ENCODE measurements at regions not wholly inside any gene's neighbourhood (a gene's known extent, or its start where the extent isn't known, plus 50 kb on each side); places are given as distances from the start of the nearest gene placed in this dataset.

DNA sequence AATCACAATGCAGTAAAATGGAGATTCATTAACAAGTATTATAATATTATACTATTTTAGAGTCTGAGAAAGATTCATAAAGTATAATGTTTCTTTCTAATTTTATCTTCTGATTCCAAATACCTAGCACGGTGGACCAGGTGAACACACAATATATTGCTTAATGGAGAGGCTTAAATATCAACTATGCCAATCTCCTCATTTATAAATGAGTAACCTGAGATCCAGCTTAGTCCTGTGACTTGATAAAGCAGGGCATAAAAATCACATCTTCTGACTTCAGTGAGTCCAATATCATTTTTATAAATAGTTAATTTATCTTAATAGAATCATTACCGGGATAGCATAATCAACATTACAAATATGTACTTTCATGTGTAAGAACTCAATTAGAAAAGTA, 144.4 kb upstream of the GJE1 start:
- Histone ChIP-seq H3K27ac (ENCODE audit: low read depth, low read length) (no peak overlapping the region), H3K9me3 (ENCODE audit: insufficient read depth, low read depth, low read length) (no peaks in the 10 kb centered on the region), H3K4me3 (ENCODE audit: insufficient read depth, low read depth, low read length) (no peak overlapping the region), H3K4me1 (ENCODE audit: insufficient read depth, low read length) (peaks cover 3% of the 10 kb centered on the region), H3K27me3 (ENCODE audit: insufficient read depth, low read length) (no peaks in the 10 kb centered on the region), H3K9ac (ENCODE audit: low read length) (no peak overlapping the region), H3K36me3 (ENCODE audit: insufficient read depth, low read length) (no peaks in the 10 kb centered on the region), H3K4me2 (ENCODE audit: low read length) (no peak overlapping the region), H2AFZ (ENCODE audit: low read depth, low read length) (no peak overlapping the region), H4K20me1 (ENCODE audit: insufficient read depth, low read length) (no peaks in the 10 kb centered on the region), H3K79me2 (ENCODE audit: insufficient read depth, low read length) (no peaks in the 10 kb centered on the region)
- no peak overlapping the region for H3K4me3 Mint-ChIP-seq (ENCODE audit: unreplicated experiment)
- peaks cover 3% of the 10 kb centered on the region for H3K4me1 Mint-ChIP-seq (ENCODE audit: low read depth, unreplicated experiment)
- no peak for FAIRE-seq
- no peaks in the 10 kb centered on the region for H3K36me3 Mint-ChIP-seq (ENCODE audit: low read depth, unreplicated experiment)
- no peak for DNase-seq (ENCODE audit: low read depth)
- no peaks in the 10 kb centered on the region for H3K27me3 Mint-ChIP-seq (ENCODE audit: low read depth, unreplicated experiment)
- TF ChIP-seq EZH2 (IDR thresholded peaks at IDR 0.05; ENCODE audit: insufficient read depth, low read length), result no peak
- TF ChIP-seq, protein P1, sequence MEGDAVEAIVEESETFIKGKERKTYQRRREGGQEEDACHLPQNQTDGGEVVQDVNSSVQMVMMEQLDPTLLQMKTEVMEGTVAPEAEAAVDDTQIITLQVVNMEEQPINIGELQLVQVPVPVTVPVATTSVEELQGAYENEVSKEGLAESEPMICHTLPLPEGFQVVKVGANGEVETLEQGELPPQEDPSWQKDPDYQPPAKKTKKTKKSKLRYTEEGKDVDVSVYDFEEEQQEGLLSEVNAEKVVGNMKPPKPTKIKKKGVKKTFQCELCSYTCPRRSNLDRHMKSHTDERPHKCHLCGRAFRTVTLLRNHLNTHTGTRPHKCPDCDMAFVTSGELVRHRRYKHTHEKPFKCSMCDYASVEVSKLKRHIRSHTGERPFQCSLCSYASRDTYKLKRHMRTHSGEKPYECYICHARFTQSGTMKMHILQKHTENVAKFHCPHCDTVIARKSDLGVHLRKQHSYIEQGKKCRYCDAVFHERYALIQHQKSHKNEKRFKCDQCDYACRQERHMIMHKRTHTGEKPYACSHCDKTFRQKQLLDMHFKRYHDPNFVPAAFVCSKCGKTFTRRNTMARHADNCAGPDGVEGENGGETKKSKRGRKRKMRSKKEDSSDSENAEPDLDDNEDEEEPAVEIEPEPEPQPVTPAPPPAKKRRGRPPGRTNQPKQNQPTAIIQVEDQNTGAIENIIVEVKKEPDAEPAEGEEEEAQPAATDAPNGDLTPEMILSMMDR (IDR thresholded peaks at IDR 0.05; ENCODE audit: insufficient read depth, low read depth, low read length), result no peak
- H3K27ac Mint-ChIP-seq (ENCODE audit: unreplicated experiment), result no peak overlapping the region
- no peaks in the 10 kb centered on the region for H3K9me3 Mint-ChIP-seq (ENCODE audit: unreplicated experiment)

DNA sequence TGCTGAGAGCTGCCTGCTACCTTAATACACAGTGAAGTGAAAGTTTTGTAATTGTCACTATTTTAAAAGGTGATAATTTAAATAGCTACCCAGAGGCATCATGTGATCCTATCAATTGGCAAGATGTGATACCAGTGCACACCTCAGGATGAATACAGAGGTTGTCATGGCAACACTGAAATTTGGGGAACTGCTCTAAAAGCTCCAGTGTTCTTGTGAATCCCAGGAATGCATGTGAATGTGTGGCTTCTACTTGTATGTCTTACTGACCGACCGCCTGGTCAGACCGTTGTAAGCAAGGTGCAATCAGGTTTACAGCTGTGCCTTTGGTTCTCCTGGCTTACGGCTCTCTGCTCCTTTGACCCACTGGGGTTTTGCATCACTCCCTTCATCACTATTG, 146.3 kb upstream of the GJE1 start:
- no peaks in the 10 kb centered on the region for H3K79me2 ChIP-seq (ENCODE audit: insufficient read depth, low read length)
- FAIRE-seq, result no peak
- Mint-ChIP-seq H3K27ac (ENCODE audit: unreplicated experiment) (no peak overlapping the region), H3K36me3 (ENCODE audit: low read depth, unreplicated experiment) (no peaks in the 10 kb centered on the region), H3K27me3 (ENCODE audit: low read depth, unreplicated experiment) (no peaks in the 10 kb centered on the region), H3K4me1 (ENCODE audit: low read depth, unreplicated experiment) (peaks cover 3% of the 10 kb centered on the region), H3K4me3 (ENCODE audit: unreplicated experiment) (no peak overlapping the region), H3K9me3 (ENCODE audit: unreplicated experiment) (no peaks in the 10 kb centered on the region)
- no peak overlapping the region for H3K27ac ChIP-seq (ENCODE audit: low read depth, low read length)
- H4K20me1 ChIP-seq (ENCODE audit: insufficient read depth, low read length), result no peaks in the 10 kb centered on the region
- H3K36me3 ChIP-seq (ENCODE audit: insufficient read depth, low read length), result no peaks in the 10 kb centered on the region
- no peak overlapping the region for H3K9ac ChIP-seq (ENCODE audit: low read length)
- H2AFZ ChIP-seq (ENCODE audit: low read depth, low read length), result no peak overlapping the region
- no peaks in the 10 kb centered on the region for H3K9me3 ChIP-seq (ENCODE audit: insufficient read depth, low read depth, low read length)
- TF ChIP-seq EZH2 (IDR thresholded peaks at IDR 0.05; ENCODE audit: insufficient read depth, low read length), result no peak
- TF ChIP-seq, protein P1 (IDR thresholded peaks at IDR 0.05; ENCODE audit: insufficient read depth, low read depth, low read length), result no peak
- no peaks in the 10 kb centered on the region for H3K27me3 ChIP-seq (ENCODE audit: insufficient read depth, low read length)
- H3K4me2 ChIP-seq (ENCODE audit: low read length), result no peak overlapping the region
- H3K4me3 ChIP-seq (ENCODE audit: insufficient read depth, low read depth, low read length), result no peak overlapping the region
- DNase-seq (ENCODE audit: low read depth), result no peak
- peaks cover 3% of the 10 kb centered on the region for H3K4me1 ChIP-seq (ENCODE audit: insufficient read depth, low read length)

DNA sequence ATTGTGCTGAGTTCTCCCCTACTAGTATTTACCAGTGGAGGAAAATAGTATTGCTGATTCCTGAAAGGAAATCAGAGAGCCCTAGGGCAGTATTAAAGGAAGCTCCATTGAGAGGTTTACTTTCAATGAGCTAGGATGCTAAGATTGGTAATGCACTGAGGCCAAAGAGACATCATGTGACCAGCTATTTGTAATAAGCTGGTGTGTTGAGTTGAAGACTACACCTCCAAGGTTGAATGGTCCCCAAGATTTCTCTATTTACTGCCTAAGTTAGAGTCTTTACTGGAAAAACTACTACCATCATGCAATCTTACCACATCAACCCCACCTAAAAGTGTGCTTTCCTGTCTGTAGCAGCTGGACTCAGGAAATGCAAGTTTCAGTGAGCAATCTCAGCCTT, 151.5 kb upstream of the GJE1 start:
- Histone ChIP-seq H3K36me3 (ENCODE audit: insufficient read depth, low read length) (no peaks in the 10 kb centered on the region), H3K4me3 (ENCODE audit: insufficient read depth, low read depth, low read length) (no peak overlapping the region), H3K27ac (ENCODE audit: low read depth, low read length) (no peak overlapping the region), H3K9me3 (ENCODE audit: insufficient read depth, low read depth, low read length) (no peaks in the 10 kb centered on the region), H4K20me1 (ENCODE audit: insufficient read depth, low read length) (no peaks in the 10 kb centered on the region), H3K79me2 (ENCODE audit: insufficient read depth, low read length) (no peaks in the 10 kb centered on the region), H3K9ac (ENCODE audit: low read length) (no peak overlapping the region), H2AFZ (ENCODE audit: low read depth, low read length) (no peak overlapping the region), H3K4me1 (ENCODE audit: insufficient read depth, low read length) (no peaks in the 10 kb centered on the region), H3K27me3 (ENCODE audit: insufficient read depth, low read length) (no peaks in the 10 kb centered on the region), H3K4me2 (ENCODE audit: low read length) (no peak overlapping the region)
- Mint-ChIP-seq H3K36me3 (ENCODE audit: low read depth, unreplicated experiment) (no peaks in the 10 kb centered on the region), H3K4me3 (ENCODE audit: unreplicated experiment) (no peak overlapping the region), H3K9me3 (ENCODE audit: unreplicated experiment) (no peaks in the 10 kb centered on the region), H3K27me3 (ENCODE audit: low read depth, unreplicated experiment) (no peaks in the 10 kb centered on the region), H3K4me1 (ENCODE audit: low read depth, unreplicated experiment) (no peaks in the 10 kb centered on the region), H3K27ac (ENCODE audit: unreplicated experiment) (no peak overlapping the region)
- no peak for TF ChIP-seq EZH2 (IDR thresholded peaks at IDR 0.05; ENCODE audit: insufficient read depth, low read length)
- TF ChIP-seq, protein P1 (IDR thresholded peaks at IDR 0.05; ENCODE audit: insufficient read depth, low read depth, low read length), result no peak
- DNase-seq (ENCODE audit: low read depth) (no peak), FAIRE-seq (no peak)
